NCI-H82 (cell line): ENCODE measurements at regions not wholly inside any gene's neighbourhood (a gene's known extent, or its start where the extent isn't known, plus 50 kb on each side); places are given as distances from the start of the nearest gene placed in this dataset.

Experiments
- DNase-seq: peaks from one replicate; lab custom pipeline; 2025; lab: John Stamatoyannopoulos, UW

DNA sequence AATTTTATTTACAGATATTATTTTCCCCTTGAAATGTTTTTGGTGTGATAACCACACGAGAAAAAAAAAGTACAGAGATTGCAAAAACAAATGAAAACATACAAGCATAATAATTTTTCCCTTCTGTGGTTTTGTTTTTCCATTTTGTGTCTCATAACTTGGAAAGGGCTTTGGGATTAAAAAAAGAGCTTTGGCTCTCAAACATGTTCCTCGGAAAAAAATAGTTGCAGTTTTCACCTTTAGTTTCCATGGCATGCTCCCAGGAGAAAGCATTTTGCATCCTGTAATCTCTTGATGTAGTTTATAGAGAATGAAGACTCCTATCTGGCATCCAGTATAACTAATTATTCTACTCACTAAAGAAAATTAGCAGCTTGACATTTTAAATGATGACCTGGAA lies 362.1 kb upstream of the PDGFD start:
- no peak for DNase-seq

- no peak for DNase-seq
Measured at GRCh38 chr11:104525416-104525815, 361.5 kb upstream of the PDGFD start.

- no peak for DNase-seq
Measured at GRCh38 chr11:104524254-104524653, 360.3 kb upstream of the PDGFD start.

- DNase-seq, result no peak
Measured at GRCh38 chr11:104523611-104524010, 359.7 kb upstream of the PDGFD start.

DNA sequence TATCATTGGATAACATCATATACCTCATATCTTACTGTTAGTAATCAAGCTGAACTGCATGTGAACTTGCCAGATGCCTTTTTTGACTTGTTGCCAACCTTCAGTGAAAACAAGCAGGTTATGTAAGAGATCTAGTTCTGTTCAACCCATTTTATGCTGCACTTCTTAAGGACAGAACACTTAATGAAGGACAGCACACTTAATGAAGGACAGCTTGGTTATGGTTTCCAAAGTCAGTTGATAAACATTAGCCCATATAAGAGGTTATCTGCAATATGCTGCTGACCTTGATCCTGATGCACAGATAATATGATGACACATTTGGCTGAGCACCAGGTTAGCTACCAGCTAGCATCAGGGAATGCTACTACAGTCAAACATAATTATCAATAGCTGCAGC lies 358.7 kb upstream of the PDGFD start:
- peak; percentile 10 for DNase-seq

DNA sequence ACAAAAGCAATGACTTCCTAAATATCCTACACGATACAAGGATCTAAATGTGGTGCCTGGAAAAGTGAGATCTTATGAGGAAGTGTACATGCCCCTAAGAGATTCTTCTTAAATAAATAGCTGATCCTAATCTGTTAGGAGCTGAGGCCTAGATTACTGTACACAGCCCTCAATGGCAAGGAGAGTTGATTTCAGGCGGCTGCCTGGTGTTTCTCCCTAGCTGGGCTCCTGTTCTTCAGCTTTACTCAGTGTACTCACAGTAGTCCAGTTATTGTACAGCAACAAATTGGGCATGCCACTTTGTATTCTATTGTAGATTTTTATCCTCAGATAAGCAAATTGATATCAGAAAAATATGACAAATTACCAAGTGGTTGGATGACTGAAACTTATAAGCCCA lies 358.2 kb upstream of the PDGFD start:
- no peak for DNase-seq

- no peak for DNase-seq
Measured at GRCh38 chr11:104510169-104510568, 346.2 kb upstream of the PDGFD start.

DNA sequence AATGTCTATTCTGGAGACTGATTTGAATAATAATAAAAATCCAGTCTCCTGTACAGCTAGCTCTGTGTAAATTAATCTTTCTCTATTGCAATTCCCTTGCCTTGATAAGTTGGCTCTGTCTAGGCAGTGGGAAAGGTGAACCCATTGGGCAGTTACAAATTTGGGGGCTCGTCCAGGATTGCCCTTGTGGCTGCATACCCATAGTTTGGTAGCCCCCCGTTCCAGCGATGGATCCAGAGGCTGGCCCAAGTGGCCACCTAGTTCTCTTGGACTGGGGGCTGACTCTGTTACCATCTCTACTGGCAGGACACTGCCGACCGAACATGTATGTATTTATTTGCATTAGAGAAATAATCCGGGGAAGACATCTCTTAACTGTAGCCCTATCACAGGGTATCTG lies 326.2 kb upstream of the PDGFD start:
- DNase-seq, result no peak

DNA sequence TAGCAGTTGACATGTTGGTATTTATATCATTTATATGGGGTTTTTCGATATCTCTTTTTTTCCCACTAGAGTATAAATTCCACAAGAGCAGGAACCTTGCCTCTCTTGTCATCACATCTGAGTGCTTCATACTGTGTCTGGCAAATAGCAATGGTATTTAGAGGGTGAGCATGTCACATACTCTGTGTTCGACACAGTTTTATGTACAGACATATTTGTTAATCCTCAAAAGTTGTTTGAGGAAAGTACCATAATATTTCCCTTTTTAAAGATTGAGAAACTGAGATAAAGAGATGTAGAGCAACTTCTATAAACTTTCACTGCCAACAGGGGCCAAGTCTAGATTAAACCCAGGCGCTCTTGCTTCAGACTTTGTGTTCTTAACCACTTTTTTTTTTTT lies 324.6 kb upstream of the PDGFD start:
- no peak for DNase-seq

DNA sequence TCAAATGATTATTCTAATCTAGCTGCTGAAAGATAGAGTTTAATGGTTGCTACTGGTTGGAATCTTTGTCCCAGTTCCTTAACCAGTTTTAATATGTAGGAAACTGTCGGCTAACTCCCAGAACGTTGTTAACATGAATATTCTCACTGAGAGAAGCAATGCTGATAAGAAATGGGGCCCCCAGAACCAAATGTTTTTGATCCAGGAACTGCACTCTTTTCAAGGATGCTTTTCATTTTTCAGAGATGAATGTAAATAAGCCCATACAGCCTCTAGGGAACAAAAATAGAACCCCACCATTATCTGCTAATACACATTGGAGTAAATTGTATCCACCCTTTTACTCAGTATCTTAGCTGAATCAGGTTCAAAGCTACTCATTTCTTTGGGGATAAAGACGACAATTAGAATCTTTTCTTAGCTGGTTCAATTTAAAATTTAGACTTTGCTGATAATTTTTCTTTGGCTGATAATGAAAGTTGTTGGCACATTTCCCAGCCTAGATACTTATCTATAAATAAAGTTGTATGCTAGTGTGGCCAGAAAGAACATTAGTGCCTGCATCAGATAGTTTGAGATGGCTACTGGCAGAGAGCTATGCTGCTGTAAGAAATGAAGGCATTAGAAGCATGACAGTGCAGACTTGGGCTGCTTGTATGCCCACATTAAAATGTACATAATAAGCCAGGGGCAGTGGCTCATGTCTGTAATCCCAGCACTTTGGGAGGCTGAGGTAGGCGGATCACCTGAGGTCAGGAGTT lies 323.3 kb upstream of the PDGFD start:
- DNase-seq, result no peak

- DNase-seq, result no peak
Measured at GRCh38 chr11:104484804-104485554, 321.0 kb upstream of the PDGFD start.

DNA sequence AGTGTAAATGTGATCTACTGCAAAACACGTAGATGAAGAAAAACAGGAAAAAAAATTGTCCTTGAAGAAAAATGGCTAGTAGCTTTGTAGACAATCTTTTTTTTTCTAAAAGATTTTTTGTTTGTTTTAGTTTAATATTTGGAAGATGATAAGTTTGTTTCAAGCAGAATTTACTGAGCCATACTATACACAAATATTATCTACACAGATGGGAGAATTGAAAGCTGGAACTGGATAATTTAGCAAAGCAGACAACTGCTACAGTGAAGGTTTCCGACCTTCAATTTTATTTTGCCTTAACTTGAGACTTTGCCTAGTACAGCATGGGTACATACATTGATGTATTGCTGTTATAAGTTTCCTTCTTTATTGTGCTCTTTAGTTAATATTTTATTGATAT lies 313.0 kb upstream of the PDGFD start:
- no peak for DNase-seq

DNA sequence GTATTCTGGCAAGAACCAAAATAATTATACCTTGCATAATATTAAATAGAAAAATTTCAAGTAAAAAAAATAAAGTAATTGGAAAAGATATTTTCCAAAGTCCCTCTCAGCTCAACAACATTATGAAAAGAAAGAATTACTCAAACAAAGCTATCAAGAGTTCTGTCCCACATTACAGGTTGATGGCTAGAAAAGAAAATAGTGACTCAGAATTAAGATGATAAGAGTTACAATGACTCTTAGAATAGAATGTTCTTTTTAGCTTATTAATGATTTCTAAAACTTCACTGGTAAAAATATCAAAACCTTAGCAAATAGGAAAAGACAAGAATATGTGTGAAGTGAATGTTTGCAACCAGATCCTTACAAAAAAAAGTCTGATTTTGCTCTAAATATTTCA lies 312.5 kb upstream of the PDGFD start:
- no peak for DNase-seq

DNA sequence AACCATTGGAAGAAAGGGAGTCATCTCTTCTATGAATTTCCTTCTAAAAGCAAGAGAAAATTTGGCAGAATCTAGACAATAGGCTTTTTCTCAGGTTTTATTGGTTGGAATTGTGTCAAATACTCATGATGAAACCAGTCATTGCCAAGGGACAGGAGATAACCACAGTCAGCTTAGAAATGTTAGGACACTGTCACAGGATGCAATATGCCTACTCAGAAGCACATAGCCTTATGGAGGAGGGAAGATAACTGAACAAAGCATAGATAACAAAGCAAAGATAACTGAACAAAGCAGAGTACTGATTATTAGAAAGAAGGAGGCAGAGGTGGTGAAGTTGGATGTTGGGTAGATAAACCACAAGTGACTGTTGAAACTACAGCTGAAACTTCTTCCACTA lies 303.5 kb upstream of the PDGFD start:
- DNase-seq, result no peak

DNA sequence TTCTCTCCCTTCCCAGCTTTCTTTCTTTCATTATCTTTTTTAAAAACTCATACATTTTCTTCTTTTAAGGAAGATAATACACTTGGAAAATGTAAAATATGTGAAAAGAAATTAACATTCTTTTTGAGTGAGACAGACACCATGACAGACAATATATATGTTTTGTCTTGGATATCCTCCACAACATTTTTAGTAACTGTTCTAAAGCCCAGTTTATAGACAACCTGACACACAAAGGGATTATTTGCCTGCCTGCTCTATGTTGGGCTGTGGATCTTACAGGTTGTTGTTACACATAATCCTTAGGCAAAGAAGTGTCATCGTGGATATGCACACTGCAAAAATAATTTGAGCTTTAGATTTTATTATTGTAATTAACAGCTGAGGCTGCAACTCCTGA lies 301.4 kb upstream of the PDGFD start:
- no peak for DNase-seq

DNA sequence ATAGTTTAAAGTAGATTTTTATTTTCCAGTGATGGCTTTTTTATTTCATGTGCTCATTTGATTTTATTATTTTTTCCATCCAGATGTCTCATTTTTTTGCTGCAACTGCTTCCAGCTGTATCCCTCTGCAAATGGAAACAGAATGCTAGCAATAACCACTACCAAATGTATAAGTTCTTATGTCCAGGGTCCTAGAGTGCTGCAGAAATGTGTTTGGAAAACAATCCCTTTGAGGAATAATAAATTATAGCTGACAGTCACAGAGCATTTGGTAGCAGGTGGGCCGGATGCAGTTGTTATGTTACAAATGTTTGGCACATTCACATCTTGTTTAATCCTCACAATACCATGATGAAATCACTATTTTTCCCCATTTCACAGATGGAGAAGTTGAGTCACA lies 300.7 kb upstream of the PDGFD start:
- DNase-seq, result no peak

GRCh38 chr11:104462341-104462740 lies 298.4 kb upstream of the PDGFD start:
- no peak for DNase-seq

- DNase-seq, result no peak
Measured at GRCh38 chr11:104451197-104451893, 287.4 kb upstream of the PDGFD start.

- no peak for DNase-seq
Measured at GRCh38 chr11:104443387-104443786, 279.4 kb upstream of the PDGFD start.

- no peak for DNase-seq
Measured at GRCh38 chr11:104442321-104442720, 278.4 kb upstream of the PDGFD start.

DNA sequence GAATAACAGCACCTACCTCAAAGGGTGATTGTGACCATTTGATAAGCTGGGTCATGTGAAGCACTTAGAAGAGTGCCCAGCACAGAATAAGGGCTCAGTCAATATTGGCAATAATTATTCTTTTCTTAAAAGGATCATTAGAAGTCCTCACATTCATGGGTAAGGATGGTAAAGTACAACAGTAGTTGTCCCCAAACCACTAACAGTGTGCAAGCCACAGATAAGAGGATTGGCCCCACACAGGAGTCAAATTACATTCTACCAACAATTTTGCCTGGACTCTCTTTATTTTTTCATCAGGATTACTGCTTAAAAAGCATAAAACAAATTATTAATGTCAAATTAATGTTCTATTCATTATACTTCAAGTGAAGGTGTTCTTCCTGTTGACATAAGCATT lies 271.5 kb upstream of the PDGFD start:
- no peak for DNase-seq

GRCh38 chr11:104433751-104434150 lies 269.8 kb upstream of the PDGFD start:
- DNase-seq, result no peak

DNA sequence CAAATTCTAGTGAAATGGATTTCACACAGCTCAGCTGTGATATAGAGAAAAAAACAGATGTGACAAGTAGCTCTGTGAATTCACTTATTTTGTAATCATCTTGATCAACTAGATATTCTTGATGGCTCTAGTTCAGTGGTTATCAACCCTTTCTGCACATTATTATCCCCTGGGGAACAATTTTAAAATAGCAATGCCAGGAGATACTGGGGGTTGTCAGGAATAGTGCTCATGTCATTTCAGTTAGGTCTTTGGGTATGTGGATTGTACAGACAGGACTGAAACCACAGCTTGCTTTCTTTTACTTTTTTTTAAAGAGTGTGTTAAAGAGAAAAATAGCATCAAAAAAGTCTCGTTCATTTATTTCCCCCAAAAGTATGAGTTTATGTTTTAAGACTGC lies 269.0 kb upstream of the PDGFD start:
- DNase-seq, result no peak
